ENCODE measurements at regions not wholly inside any gene's neighbourhood (a gene's known extent, or its start where the extent isn't known, plus 50 kb on each side); places are given as distances from the start of the nearest gene placed in this dataset.

DNA sequence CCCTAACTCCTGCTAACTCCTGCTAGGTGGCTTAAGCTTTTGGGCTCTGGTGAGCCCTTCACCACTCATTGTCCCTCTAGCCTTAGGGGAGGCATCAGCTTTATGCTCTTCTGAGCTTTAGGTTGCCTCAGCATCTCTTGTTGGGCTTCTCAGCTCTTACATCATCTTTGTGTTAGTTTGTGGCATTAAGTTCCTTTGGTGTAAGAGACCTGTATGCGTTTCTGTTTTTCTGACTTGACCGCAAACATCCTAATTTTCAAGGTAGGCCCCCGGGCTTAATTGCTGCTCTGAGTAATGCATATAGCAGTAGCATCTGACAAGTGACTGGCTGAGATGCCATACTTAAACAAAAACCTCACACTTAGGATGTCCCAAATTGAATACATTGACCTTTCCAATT, 287.8 kb upstream of the TUT7 start:
- no peak overlapping the region for H3K4me2 ChIP-seq (ENCODE audit: low read length)
- no peaks in the 10 kb centered on the region for H3F3A ChIP-seq (ENCODE audit: insufficient read depth, low read length, poor library complexity, severe bottlenecking)
- H4K20me1 ChIP-seq (ENCODE audit: insufficient read depth) = no peaks in the 10 kb centered on the region
- H3K27ac ChIP-seq (ENCODE audit: low read length) = no peak overlapping the region
- H2AFZ ChIP-seq (ENCODE audit: low read depth, low read length) = no peak overlapping the region
- H3K4me3 ChIP-seq (ENCODE audit: low read length) = no peak overlapping the region
- H3K9me2 ChIP-seq (ENCODE audit: insufficient read depth, low read length) = no peaks in the 10 kb centered on the region
- no peak overlapping the region for H3K9ac ChIP-seq (ENCODE audit: low read length)
- no peaks in the 10 kb centered on the region for H3K36me3 ChIP-seq (ENCODE audit: insufficient read depth, low read length)
- TF ChIP-seq, protein P1, sequence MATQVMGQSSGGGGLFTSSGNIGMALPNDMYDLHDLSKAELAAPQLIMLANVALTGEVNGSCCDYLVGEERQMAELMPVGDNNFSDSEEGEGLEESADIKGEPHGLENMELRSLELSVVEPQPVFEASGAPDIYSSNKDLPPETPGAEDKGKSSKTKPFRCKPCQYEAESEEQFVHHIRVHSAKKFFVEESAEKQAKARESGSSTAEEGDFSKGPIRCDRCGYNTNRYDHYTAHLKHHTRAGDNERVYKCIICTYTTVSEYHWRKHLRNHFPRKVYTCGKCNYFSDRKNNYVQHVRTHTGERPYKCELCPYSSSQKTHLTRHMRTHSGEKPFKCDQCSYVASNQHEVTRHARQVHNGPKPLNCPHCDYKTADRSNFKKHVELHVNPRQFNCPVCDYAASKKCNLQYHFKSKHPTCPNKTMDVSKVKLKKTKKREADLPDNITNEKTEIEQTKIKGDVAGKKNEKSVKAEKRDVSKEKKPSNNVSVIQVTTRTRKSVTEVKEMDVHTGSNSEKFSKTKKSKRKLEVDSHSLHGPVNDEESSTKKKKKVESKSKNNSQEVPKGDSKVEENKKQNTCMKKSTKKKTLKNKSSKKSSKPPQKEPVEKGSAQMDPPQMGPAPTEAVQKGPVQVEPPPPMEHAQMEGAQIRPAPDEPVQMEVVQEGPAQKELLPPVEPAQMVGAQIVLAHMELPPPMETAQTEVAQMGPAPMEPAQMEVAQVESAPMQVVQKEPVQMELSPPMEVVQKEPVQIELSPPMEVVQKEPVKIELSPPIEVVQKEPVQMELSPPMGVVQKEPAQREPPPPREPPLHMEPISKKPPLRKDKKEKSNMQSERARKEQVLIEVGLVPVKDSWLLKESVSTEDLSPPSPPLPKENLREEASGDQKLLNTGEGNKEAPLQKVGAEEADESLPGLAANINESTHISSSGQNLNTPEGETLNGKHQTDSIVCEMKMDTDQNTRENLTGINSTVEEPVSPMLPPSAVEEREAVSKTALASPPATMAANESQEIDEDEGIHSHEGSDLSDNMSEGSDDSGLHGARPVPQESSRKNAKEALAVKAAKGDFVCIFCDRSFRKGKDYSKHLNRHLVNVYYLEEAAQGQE (IDR thresholded peaks at IDR 0.05; ENCODE audit: borderline replicate concordance) = no peak
- TF ChIP-seq SMC3 (conservative IDR thresholded peaks at IDR 0.05; ENCODE audit: poor library complexity) = no peak
- no peak for TF ChIP-seq TAF1 (IDR thresholded peaks at IDR 0.05; ENCODE audit: low read depth)
- no peak for TF ChIP-seq EP300 (conservative IDR thresholded peaks at IDR 0.05; ENCODE audit: poor library complexity, severe bottlenecking)
- TF ChIP-seq EZH2 (IDR thresholded peaks at IDR 0.05; ENCODE audit: borderline replicate concordance, insufficient read depth, low read length, poor library complexity, severe bottlenecking) = no peak
- no peak for TF ChIP-seq RAD21 (conservative IDR thresholded peaks at IDR 0.05)
- no peak for TF ChIP-seq POLR2AphosphoS5 (IDR thresholded peaks at IDR 0.05)
- TF ChIP-seq MXI1 (conservative IDR thresholded peaks at IDR 0.05; ENCODE audit: poor library complexity, severe bottlenecking) = no peak
- TF ChIP-seq, protein P2, sequence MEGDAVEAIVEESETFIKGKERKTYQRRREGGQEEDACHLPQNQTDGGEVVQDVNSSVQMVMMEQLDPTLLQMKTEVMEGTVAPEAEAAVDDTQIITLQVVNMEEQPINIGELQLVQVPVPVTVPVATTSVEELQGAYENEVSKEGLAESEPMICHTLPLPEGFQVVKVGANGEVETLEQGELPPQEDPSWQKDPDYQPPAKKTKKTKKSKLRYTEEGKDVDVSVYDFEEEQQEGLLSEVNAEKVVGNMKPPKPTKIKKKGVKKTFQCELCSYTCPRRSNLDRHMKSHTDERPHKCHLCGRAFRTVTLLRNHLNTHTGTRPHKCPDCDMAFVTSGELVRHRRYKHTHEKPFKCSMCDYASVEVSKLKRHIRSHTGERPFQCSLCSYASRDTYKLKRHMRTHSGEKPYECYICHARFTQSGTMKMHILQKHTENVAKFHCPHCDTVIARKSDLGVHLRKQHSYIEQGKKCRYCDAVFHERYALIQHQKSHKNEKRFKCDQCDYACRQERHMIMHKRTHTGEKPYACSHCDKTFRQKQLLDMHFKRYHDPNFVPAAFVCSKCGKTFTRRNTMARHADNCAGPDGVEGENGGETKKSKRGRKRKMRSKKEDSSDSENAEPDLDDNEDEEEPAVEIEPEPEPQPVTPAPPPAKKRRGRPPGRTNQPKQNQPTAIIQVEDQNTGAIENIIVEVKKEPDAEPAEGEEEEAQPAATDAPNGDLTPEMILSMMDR (IDR thresholded peaks at IDR 0.05; ENCODE audit: poor library complexity, severe bottlenecking) = no peak
- no peaks in the 10 kb centered on the region for H3K9me3 ChIP-seq (ENCODE audit: low read length)
- H3K79me2 ChIP-seq (replicated peaks; ENCODE audit: insufficient read depth, low read length) = no peaks in the 10 kb centered on the region
- no peaks in the 10 kb centered on the region for H3K27me3 ChIP-seq (ENCODE audit: insufficient read depth, low read depth, low read length)

DNA sequence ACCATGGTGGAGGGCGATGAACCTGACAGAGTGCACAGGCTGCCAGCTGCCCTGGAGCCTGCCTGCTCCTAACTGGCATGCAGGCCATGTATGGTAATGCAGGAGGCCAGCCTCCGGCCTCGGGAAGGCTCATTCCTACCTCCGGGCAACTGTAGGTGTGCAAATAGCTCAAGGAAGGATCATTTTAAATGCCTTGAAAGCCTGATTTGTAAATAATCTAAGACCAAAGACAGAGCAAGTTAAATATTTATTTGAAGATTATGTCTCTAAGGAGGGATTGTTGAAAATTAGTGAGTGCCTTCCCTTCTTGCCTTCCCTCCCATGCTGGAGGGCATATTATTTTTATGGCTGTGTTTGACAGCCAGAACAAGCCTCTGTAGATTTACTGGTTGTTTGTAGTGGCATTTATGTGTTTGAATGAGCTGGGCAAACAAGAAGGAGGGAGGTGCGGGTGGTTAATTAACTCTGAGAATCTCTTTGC, 285.7 kb upstream of the TUT7 start:
- Histone ChIP-seq H3F3A (ENCODE audit: insufficient read depth, low read length, poor library complexity, severe bottlenecking) (no peaks in the 10 kb centered on the region), H3K4me3 (ENCODE audit: low read length) (no peak overlapping the region), H3K9ac (ENCODE audit: low read length) (no peak overlapping the region), H3K79me2 (replicated peaks; ENCODE audit: insufficient read depth, low read length) (no peaks in the 10 kb centered on the region), H3K4me2 (ENCODE audit: low read length) (no peak overlapping the region), H3K36me3 (ENCODE audit: insufficient read depth, low read length) (no peaks in the 10 kb centered on the region), H3K27ac (ENCODE audit: low read length) (no peak overlapping the region), H2AFZ (ENCODE audit: low read depth, low read length) (no peak overlapping the region), H3K9me2 (ENCODE audit: insufficient read depth, low read length) (no peaks in the 10 kb centered on the region), H4K20me1 (ENCODE audit: insufficient read depth) (no peaks in the 10 kb centered on the region), H3K27me3 (ENCODE audit: insufficient read depth, low read depth, low read length) (no peaks in the 10 kb centered on the region), H3K9me3 (ENCODE audit: low read length) (peaks cover 4% of the 10 kb centered on the region)
- TF ChIP-seq SMC3 (conservative IDR thresholded peaks at IDR 0.05; ENCODE audit: poor library complexity) (no peak), MXI1 (conservative IDR thresholded peaks at IDR 0.05; ENCODE audit: poor library complexity, severe bottlenecking) (no peak), EZH2 (IDR thresholded peaks at IDR 0.05; ENCODE audit: borderline replicate concordance, insufficient read depth, low read length, poor library complexity, severe bottlenecking) (no peak), POLR2AphosphoS5 (IDR thresholded peaks at IDR 0.05) (no peak), TAF1 (IDR thresholded peaks at IDR 0.05; ENCODE audit: low read depth) (no peak), EP300 (conservative IDR thresholded peaks at IDR 0.05; ENCODE audit: poor library complexity, severe bottlenecking) (no peak), RAD21 (conservative IDR thresholded peaks at IDR 0.05) (no peak)
- TF ChIP-seq, protein P1 (IDR thresholded peaks at IDR 0.05; ENCODE audit: borderline replicate concordance) = no peak
- TF ChIP-seq, protein P2 (IDR thresholded peaks at IDR 0.05; ENCODE audit: poor library complexity, severe bottlenecking) = no peak

Measured in neural cell (in vitro differentiated cells).